Hypothalamus (tissue), 51 donors: ENCODE measurements at regions not wholly inside any gene's neighbourhood (a gene's known extent, or its start where the extent isn't known, plus 50 kb on each side); places are given as distances from the start of the nearest gene placed in this dataset.
"Not testable (repeated sequence)": the region's sequence is repeated elsewhere in the genome, so short reads cannot be mapped to it uniquely, and the experiment has no call there.

Experiments
- DNase-seq, 51 donors: peaks; one replicate each; lab custom pipeline; 2025; lab: John Stamatoyannopoulos, UW

DNA sequence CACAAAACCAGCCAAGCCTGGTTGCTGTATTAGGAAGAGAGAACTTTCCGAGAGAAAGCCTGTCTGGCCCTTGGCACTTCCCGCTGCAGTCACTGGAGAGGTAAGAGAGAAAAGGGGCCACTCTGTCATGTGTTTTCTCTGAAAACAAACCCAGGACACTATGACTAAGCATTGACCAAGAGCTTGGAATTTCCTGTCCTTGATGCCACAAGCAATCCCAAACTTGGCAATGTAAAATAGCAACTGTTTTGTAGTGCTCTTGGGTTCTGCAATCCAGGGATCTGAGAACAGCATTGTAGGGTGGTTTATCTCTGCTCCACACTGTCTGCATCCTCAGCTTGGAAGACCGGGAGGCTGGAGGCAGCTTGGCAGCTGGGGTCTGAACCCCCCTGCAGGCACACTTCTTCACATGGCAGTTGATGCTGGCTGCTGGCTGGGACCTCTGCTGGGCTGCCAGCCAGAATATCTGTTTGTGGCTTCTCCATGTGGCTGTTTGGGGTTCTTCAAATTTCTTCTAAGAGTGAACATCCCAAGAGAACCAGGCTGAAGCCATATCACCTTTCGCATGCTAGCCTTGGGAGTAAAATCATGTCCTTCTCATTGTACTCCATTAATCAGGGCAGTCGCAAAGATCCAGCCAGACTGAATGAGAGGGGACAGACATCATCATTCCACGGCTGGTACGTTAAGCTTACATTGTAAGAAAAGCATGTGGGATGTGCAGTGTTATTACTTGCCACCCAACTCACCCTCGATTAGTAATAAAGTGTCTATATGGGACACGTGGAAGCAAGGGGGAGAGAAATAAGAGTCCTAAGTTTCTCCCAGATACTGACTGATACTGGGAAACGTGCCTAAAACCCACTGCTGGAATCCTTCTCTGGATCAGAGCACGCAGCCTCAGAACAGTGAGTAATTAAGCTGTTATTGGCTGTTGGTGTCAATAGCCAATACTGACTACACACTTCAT is 537.4 kb upstream of the B3GAT1 start:
- peak in 5 of 51 donors; percentile 8 to 39 (median 23) for DNase-seq

DNA sequence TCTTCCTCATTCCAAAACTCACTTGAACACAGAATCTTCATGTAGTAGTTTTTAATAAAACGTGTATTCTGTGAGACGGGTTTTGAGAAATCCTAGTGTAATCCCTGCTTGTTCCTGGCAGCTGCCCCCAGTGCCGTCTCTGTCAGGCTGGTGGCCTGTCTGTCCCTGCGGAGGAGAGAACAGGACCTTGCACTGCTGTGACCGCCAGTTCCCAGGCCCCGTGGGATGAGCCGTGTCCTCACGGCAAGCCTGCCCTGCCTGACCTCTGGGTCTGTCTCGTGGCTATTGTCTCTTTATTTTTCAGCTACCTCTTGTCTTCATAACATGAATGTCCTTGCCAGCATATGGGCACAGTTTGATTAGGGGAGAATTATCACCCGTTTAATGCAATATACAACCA is 535.5 kb upstream of the B3GAT1 start:
- DNase-seq = no peak

DNA sequence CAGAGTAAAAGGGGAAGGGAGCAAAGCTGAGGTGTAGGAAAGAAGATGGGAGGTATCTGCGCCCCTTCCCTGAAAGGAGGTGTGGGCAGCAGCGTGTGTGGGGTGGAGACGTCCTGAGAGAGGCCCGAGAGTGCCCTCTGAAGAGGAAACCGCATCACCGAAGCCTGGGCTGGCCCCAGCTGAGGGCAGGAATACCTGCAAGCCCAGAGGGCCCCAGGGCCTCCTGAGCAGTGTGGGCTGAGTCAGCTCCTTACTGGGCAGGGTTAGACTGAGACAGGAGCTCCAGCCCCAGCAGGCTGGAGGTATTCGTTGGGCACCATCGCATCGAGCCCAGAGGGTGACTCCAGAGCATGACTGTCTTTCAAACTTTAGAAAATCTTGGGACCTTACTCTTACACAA is 534.0 kb upstream of the B3GAT1 start:
- DNase-seq = no peak

DNA sequence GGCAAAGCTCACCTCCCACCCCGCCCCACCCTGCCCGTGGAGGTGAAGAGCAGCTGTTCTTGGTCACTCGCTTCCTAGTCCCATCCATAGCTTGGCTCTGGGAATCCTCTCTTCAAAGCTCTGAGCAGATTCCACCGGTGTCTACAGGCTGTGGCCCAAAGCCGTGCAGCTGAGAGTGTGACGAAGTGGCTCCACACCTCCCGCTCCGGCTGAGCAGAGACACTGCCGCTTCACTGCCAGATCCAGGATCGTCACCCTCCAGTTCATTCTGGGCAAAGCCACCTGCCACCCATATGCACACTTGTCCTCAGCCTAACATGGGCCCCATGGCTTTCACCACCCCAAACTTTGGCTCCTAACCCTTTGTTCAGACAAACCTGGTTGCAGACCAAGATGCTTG is 532.9 kb upstream of the B3GAT1 start:
- DNase-seq = no peak

DNA sequence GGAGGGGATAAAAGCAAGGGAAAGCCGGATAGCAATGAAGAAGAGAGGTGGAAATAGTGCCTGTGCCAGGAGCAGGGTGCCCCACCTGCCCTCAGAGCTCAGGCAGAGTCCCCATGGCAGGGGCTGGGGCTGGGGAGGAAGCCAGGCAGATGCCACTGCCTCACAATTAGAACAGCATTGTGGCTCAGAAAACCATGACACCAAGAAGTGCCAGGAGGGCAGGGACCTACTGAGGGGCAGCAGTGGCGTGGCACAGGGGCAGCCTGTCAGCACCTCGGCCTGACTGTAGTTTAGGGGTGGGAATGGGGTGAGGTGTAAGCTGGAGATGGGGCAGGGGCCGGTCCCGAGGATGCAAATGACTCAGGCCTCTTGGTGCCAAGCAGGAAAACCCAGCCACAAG is 532.1 kb upstream of the B3GAT1 start:
- DNase-seq = no peak

DNA sequence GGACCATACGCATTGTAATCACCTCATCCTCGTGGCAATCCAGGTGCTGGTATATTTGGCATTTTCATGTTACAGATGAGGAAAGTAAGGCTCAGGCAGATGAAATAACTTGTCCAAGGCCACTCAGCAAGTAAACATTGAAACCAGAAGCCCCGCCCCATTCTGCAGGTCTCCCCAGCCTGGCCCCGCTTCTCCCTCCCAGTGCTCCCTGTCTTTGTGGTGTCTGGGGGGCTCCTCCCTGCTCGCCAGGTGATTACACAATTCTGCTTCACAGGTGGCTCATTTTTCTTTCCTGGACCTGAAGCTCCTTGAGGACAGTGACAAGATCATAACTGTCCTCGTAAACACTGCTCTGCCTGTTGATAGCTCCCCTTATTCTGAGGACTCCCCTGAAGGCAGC is 531.5 kb upstream of the B3GAT1 start:
- DNase-seq = no peak

DNA sequence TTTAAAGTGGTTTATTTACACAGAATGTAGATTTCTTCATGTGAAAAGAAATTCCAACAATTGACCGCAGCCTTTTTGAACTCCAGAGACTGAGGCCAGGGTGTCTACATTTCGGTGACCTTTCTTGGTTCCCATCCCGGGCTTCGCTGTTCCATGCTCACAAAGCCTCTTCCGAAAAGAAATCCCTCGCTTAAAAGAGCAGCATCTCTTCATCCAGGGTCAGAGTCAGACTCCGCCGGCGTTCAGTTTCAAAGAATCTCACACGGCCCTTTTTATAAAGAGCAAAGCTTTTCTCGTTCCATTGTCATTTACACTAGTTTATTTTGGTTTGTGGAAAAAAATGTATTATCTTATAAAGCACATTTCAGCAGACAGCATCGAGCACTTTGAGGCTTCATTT is 530.6 kb upstream of the B3GAT1 start:
- DNase-seq = no peak

DNA sequence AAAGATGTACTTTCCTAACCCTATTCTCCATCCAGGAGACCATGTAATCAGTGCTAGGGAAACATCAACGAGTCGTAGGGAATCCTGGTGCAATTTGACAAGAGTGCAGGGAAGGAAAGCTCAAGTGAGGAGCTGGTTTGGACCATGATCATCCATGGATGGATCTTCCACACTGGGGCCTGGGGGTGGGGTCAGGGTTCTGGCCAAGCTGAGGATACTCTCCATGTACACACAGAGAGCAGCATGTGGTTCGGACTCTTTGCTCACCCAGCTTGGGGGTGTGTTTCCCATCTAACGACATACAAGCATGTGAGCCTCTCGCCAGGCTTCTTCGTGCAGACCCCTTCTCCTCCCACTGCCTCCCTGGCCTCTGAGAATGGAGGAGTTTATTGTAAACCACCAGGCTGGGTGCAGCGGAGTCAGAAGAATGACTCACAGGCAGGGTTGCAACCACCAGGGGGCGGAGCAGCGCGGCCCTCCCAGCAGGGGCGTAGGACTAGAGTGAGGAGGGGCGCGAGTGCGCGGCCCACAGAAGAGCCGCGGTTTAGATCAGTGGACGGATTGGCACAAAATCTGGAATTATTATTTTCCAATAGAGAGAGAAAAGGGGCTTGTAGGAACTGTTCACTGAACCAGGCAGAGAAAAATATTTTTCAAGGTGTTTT is 530.0 kb upstream of the B3GAT1 start:
- DNase-seq = peak in 20 of 51 donors; percentile 7 to 59 (median 24)

DNA sequence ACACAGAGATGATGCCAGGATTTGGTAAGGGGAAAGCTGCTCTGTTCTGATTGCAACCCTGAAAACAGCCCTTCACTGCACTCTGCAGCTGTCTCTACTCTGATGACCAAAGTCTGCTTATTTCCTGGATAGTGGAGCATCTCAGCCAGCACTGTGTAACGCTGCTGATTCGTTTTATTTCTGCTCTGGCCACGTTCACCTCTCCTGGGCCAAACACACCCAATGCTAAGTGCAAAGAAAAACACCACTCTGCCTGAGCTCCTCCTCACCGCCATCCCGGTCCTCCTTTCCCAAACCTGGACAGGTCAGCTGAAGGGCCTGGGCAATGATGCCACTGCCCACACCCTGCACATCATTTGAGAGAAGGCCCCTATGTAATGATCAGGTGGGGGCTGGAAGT is 529.3 kb upstream of the B3GAT1 start:
- DNase-seq = no peak

DNA sequence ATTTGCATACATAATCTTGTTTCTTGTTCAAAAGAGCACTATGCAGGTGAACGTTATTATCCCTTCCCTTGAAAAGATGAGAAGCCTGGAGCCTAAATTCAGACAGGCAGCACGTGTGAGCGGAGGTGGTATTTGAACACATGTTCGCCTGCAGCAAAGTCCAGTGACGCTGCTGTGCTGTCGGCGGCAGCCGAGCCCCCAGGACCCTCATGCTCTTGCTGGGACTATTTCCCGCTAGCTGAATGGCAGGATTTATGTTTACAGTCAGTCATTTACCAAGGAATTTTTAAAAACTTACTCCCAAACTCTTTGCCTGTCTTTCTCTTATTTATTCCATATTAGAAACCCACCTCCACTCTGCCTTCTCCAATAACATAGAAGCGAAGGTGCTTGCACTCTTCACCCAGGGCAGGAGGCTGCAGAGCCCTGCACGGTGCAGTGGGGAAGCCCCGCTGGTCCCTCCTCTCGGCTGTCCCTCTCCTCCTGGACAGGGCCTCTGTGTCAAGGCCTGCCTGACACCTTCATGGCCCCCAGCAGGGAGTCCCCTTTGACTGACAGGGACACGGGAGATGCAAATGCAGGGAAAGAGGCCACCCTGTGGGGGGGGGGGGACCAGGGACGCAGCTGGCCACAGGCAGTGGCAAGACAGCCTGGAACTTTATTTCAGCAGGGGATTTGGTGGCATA is 528.5 kb upstream of the B3GAT1 start:
- DNase-seq = no peak

DNA sequence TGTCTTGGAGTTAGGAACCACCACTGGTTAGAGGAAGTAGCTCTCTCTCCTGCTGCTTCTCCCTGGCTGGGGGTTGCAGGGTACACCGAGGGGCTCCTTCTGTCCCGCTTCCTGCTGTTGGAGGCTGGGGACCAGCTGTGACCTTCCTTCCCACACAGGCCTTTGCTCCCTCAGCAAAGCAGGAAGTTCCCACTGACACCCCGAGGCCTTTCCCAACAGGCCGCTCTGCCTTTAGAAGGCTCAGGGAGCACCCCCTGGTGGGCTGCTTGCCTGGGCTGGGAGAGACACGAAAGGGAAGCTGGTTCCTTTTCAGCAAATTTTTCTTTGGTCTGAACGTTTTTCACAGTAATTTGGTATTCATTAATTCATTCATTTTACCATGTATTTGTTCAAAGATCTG is 527.9 kb upstream of the B3GAT1 start:
- DNase-seq = peak in 1 of 51 donors; percentile 9

DNA sequence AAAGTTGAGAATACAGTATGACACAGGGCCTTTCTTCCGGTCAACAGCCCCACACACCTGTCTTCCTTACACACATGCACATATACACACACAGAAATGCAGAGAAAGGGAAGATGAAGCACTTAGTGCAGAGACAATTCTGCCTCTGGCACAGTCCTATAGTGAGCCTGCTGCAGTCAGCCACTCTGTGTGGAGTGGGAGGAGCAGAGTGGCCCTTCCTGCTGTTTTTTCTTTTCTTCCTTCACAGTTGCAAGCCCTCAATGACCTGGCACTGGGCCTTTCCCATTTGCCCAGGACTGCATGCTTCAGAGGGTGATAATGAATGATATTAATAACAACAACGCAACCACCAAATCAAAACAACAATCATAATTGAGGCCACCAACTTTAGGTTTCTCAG is 527.0 kb upstream of the B3GAT1 start:
- DNase-seq = no peak

DNA sequence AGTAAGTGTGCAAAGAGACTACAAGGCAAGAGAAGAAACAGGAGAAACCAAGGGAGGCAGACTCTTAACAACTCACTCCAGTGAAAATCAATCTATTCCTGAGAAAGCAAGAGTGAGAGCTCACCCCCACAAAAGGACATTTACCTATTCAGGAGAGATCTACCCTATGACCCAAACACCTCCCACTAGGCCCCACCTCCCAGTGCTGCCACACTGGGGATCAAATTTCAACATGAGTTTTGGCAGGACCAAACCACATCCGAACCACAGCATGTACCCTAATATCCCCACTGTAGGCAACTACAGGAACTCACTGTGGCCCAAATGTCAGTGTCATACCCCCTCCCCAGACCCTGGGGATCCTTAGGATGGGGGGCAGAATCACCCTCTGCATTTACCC is 526.2 kb upstream of the B3GAT1 start:
- DNase-seq = no peak

DNA sequence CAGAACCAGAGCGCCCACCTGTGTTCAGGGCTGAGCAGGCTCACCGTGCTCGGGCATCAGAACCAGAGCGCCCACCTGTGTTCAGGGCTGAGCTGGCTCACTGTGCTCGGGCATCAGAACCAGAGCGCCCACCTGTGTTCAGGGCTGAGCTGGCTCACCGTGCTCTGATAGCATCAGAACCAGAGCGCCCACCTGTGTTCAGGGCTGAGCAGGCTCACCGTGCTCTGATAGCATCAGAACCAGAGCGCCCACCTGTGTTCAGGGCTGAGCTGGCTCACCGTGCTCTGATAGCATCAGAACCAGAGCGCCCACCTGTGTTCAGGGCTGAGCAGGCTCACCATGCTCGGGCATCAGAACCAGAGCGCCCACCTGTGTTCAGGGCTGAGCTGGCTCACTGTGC is 525.2 kb upstream of the B3GAT1 start:
- not testable (repeated sequence) for DNase-seq

DNA sequence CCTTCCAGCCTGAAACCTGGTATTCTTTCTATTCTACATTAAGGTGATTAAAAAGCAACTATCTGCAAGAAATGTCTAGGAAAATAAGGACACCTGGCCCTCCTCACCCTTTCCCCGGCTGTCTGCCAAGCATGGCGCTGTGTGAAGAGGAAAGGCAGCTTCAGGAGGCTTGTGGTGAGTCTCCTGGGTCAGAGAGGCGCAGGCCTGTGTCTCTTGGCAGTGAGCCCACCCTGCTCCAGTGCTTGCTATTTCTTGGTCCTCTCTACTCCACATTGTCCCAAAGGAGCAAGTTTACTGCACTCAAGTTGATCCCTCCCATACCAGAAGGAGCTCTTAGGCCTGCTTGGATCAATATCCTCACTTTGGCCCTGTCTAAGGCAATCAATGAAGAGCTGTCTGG is 520.7 kb upstream of the B3GAT1 start:
- DNase-seq = no peak

DNA sequence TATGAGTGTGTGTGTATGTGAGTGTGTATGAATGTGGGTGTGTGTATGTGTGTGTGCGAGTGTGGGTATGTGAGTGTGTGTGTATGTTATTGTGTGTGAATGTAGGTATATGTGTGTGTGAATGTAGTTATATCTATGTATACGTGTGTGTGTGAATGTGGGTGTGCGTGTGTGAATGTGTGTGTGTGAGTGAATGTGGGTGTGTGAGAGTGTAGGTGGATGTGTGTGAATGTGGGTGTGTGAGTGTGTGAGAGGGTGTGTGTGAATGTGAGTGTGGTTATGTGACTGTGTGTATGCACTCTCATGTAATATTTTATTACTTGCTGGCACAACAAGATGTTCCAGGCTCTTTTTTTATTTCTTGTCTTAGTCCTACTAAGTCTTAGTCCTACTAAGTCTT is 513.4 kb upstream of the B3GAT1 start:
- no peak for DNase-seq

DNA sequence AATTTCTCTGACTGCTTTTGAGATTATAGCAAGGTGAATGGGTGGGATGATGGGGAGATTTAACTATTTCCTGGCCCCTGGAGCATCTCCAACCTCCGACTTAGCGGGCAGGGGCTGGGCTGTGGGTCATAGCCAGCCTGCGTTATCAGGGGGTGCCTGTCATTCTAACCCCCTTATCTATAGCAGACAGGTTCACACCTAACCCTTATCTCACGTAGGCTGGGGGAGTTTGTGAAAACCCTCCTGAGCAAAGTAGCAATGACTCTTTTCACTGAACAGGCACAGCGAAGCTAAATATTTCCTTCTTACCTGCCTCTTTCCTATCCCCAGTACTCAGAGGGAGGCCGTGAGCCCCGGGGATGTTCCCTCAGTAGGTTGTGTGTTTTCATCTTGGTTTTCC is 511.4 kb upstream of the B3GAT1 start:
- no peak for DNase-seq

DNA sequence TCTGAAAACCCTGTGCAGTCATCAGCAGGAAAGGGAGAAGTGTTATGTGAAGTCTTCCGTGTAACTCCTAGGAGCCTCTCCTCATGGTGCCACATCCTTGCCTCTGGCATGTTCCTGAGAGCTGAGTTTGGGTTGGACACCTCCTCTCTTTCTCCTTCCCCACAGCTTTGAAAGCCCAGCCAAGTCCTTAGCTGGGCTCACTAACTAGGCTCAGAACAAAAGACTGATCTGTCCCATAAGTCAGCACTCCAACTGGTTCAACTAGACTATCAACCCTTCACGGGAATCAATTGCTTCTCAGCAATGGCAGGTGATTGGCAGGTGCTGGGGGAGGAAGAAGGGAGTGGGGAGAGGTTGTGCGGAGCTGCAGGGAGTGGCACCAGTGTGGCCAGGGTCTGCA is 509.9 kb upstream of the B3GAT1 start:
- DNase-seq = no peak

DNA sequence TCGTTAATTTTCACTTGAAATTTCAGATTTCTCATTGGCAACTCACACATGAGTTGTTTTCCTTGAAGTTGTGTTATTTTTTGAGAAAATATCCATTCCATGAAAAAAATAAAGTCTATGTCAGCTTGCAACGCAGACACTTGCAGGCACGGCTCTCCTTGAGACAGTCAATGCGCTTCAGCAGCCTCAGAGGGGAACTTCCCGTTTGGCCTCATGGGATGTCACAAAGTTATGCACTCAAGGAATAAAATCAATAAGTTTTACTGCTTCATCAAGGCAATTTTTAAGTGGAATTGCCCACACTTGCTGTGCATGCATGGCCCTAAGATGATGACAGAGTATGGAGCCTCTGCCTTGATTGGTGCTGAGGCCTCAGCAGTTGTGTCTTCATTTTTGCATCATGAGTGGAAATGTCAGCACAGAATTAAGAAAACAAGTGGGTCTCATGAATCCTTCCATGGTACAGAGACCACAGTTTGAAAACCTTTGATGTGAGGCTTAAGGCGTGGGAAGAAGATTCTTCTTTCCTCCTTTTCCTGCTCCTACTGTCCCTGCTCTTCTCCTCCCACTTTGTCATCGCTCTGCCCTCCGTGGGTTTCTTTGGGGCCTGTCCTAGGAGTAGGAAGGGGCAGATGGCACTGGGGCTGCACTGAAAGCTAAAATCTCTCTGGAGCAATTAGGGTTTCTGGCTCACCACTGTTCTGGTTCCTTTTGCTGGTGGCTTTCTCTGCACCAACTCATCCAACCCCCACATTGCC is 509.0 kb upstream of the B3GAT1 start:
- no peak for DNase-seq

DNA sequence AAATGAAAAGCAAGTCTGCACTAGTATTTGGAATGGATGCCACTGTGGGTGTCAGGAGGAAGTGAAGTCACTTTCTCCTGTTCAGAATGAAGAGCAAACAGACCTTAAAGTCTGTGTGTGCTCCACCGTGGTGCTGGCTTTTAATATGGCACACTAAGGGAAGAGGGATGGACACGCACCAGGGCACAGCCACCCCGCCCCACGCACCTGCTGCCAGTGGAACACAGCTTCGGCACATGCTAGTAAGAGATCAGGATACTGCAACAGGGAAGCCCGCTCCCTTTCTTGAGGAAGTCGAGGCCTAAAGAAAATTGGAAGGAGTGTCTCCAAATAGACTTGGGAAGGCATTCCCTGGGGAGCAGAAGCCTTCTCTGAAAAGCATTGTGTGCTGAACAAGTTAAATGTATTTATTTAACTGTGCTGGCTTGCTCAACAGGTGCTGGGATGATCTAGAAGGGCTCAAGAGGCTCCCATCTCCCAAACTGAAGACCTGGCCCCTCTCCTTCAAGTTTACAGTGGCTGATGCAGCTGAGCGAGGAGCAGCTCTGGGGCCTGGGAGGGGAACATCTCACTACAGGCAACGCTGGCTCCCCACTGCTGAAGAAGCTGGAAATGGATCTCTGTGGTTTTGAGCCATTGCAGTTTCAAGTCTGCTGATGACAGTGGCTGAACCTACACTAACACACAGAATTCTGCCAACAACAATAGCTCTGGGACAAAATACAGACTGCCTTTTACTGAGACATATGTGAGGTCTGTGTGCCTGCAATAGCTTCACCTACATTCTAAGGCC is 504.6 kb upstream of the B3GAT1 start:
- DNase-seq = no peak
